ENCODE measurements at regions not wholly inside any gene's neighbourhood (a gene's known extent, or its start where the extent isn't known, plus 50 kb on each side); places are given as distances from the start of the nearest gene placed in this dataset.

GRCh38 chr6:74671558-74672025 is 534.3 kb downstream of the COL12A1 start:
- TF ChIP-seq ZBTB7A (IDR thresholded peaks at IDR 0.05; ENCODE audit: low read depth) (no peak), EP300 (IDR thresholded peaks at IDR 0.05; ENCODE audit: borderline replicate concordance) (no peak), YY1 (IDR thresholded peaks at IDR 0.05; ENCODE audit: low read depth) (no peak), EGR1 (IDR thresholded peaks at IDR 0.05) (no peak), FOXM1 (IDR thresholded peaks at IDR 0.05; ENCODE audit: borderline replicate concordance, low read depth) (no peak), TAF1 (IDR thresholded peaks at IDR 0.05; ENCODE audit: low read depth) (no peak), MAX (IDR thresholded peaks at IDR 0.05) (no peak), TEAD4 (IDR thresholded peaks at IDR 0.05) (no peak), CEBPB (IDR thresholded peaks at IDR 0.05) (no peak), RAD21 (IDR thresholded peaks at IDR 0.05; ENCODE audit: low read depth) (no peak), TCF12 (IDR thresholded peaks at IDR 0.05; ENCODE audit: low read depth) (no peak), CREB1 (IDR thresholded peaks at IDR 0.05; ENCODE audit: low read depth) (no peak), NFIC (IDR thresholded peaks at IDR 0.05) (no peak)
- TF ChIP-seq, protein P1, sequence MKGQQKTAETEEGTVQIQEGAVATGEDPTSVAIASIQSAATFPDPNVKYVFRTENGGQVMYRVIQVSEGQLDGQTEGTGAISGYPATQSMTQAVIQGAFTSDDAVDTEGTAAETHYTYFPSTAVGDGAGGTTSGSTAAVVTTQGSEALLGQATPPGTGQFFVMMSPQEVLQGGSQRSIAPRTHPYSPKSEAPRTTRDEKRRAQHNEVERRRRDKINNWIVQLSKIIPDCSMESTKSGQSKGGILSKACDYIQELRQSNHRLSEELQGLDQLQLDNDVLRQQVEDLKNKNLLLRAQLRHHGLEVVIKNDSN (IDR thresholded peaks at IDR 0.05): no peak
- TF ChIP-seq, protein P2, sequence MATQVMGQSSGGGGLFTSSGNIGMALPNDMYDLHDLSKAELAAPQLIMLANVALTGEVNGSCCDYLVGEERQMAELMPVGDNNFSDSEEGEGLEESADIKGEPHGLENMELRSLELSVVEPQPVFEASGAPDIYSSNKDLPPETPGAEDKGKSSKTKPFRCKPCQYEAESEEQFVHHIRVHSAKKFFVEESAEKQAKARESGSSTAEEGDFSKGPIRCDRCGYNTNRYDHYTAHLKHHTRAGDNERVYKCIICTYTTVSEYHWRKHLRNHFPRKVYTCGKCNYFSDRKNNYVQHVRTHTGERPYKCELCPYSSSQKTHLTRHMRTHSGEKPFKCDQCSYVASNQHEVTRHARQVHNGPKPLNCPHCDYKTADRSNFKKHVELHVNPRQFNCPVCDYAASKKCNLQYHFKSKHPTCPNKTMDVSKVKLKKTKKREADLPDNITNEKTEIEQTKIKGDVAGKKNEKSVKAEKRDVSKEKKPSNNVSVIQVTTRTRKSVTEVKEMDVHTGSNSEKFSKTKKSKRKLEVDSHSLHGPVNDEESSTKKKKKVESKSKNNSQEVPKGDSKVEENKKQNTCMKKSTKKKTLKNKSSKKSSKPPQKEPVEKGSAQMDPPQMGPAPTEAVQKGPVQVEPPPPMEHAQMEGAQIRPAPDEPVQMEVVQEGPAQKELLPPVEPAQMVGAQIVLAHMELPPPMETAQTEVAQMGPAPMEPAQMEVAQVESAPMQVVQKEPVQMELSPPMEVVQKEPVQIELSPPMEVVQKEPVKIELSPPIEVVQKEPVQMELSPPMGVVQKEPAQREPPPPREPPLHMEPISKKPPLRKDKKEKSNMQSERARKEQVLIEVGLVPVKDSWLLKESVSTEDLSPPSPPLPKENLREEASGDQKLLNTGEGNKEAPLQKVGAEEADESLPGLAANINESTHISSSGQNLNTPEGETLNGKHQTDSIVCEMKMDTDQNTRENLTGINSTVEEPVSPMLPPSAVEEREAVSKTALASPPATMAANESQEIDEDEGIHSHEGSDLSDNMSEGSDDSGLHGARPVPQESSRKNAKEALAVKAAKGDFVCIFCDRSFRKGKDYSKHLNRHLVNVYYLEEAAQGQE (IDR thresholded peaks at IDR 0.05; ENCODE audit: low read depth): no peak

DNA sequence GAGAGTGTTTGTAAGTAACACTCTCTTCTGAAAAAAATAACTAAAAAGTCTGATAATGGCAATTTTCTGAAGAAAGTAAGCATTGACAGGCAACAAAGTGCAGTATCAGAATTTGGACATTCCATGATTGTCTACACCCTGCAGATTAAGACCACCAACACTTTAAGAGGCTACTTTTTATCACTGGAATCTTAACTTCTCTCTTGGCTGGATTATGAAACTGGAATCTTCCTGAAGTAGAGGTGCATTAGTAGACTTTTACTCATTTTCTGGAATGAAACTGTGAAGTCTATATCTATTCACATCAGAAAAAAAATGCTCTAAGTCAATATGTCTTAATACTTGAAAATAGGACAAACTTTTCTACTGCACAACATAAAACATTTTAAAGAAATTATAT is 547.5 kb downstream of the COL12A1 start:
- TF ChIP-seq CEBPB (IDR thresholded peaks at IDR 0.05) (no peak), EGR1 (IDR thresholded peaks at IDR 0.05) (no peak), TEAD4 (IDR thresholded peaks at IDR 0.05) (no peak), YY1 (IDR thresholded peaks at IDR 0.05; ENCODE audit: low read depth) (no peak), FOXM1 (IDR thresholded peaks at IDR 0.05; ENCODE audit: borderline replicate concordance, low read depth) (no peak), EP300 (IDR thresholded peaks at IDR 0.05; ENCODE audit: borderline replicate concordance) (no peak), ZBTB7A (IDR thresholded peaks at IDR 0.05; ENCODE audit: low read depth) (no peak), MAX (IDR thresholded peaks at IDR 0.05) (no peak), TAF1 (IDR thresholded peaks at IDR 0.05; ENCODE audit: low read depth) (no peak), CREB1 (IDR thresholded peaks at IDR 0.05; ENCODE audit: low read depth) (no peak), RAD21 (IDR thresholded peaks at IDR 0.05; ENCODE audit: low read depth) (no peak)
- TF ChIP-seq, protein P2 (IDR thresholded peaks at IDR 0.05; ENCODE audit: low read depth): no peak

DNA sequence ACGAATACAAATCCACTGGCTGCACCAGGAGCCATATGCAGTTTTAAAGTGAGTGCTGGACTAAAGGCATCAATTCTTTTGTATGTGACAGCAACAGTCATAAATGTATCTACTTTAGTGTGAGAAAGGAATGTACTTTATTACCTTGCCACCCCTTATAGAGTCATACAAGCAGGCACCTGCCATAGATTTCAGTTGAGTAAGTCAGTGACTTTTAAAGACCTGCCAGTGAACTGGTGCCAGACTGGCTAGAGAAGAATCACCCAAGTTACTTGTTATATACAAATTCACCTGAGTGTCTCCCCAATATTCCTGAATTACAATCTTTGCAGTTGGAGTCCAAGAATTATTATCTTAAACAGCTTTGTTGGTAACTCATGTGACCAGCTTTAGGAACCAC is 547.9 kb downstream of the COL12A1 start:
- TF ChIP-seq NFIC (IDR thresholded peaks at IDR 0.05): no peak
- TF ChIP-seq YY1 (IDR thresholded peaks at IDR 0.05; ENCODE audit: low read depth): no peak
- no peak for TF ChIP-seq TEAD4 (IDR thresholded peaks at IDR 0.05)
- TF ChIP-seq EGR1 (IDR thresholded peaks at IDR 0.05): no peak
- no peak for TF ChIP-seq CEBPB (IDR thresholded peaks at IDR 0.05)

- TF ChIP-seq CEBPB (IDR thresholded peaks at IDR 0.05) (no peak), TEAD4 (IDR thresholded peaks at IDR 0.05) (peak; percentile 36; the same call in 1 of the 2 replicates)
Observed at GRCh38 chr6:74657011-74657410, 548.8 kb downstream of the COL12A1 start.

- TF ChIP-seq TAF1 (IDR thresholded peaks at IDR 0.05; ENCODE audit: low read depth): no peak
- no peak for TF ChIP-seq ZBTB7A (IDR thresholded peaks at IDR 0.05; ENCODE audit: low read depth)
- no peak for TF ChIP-seq EGR1 (IDR thresholded peaks at IDR 0.05)
- no peak for TF ChIP-seq MAX (IDR thresholded peaks at IDR 0.05)
- TF ChIP-seq, protein P1 (IDR thresholded peaks at IDR 0.05): no peak
- TF ChIP-seq EP300 (IDR thresholded peaks at IDR 0.05; ENCODE audit: borderline replicate concordance): no peak
- TF ChIP-seq TEAD4 (IDR thresholded peaks at IDR 0.05): no peak
- no peak for TF ChIP-seq TCF12 (IDR thresholded peaks at IDR 0.05; ENCODE audit: low read depth)
- TF ChIP-seq RAD21 (IDR thresholded peaks at IDR 0.05; ENCODE audit: low read depth): no peak
- TF ChIP-seq YY1 (IDR thresholded peaks at IDR 0.05; ENCODE audit: low read depth): no peak
- TF ChIP-seq, protein P2 (IDR thresholded peaks at IDR 0.05; ENCODE audit: low read depth): no peak
- TF ChIP-seq NFIC (IDR thresholded peaks at IDR 0.05): no peak
- no peak for TF ChIP-seq CREB1 (IDR thresholded peaks at IDR 0.05; ENCODE audit: low read depth)
- no peak for TF ChIP-seq FOXM1 (IDR thresholded peaks at IDR 0.05; ENCODE audit: borderline replicate concordance, low read depth)
- no peak for TF ChIP-seq CEBPB (IDR thresholded peaks at IDR 0.05)
Observed at GRCh38 chr6:74656453-74656852, 549.4 kb downstream of the COL12A1 start.

Data from Ishikawa (cell line).